ENCODE measurements at regions not wholly inside any gene's neighbourhood (a gene's known extent, or its start where the extent isn't known, plus 50 kb on each side); places are given as distances from the start of the nearest gene placed in this dataset.

- no peak for TF ChIP-seq CTCF (IDR thresholded peaks at IDR 0.05; ENCODE audit: borderline replicate concordance, insufficient read depth, low read depth, low read length)
These were observed 121.2 kb upstream of the USP9X start for GRCh38 chrX:40964008-40964407.

GRCh38 chrX:40964633-40965586, 120.3 kb upstream of the USP9X start:
- TF ChIP-seq CTCF (IDR thresholded peaks at IDR 0.05; ENCODE audit: borderline replicate concordance, insufficient read depth, low read depth, low read length): no peak
- H3K4me3 ChIP-seq (ENCODE audit: low read depth, low read length): no peak overlapping the region

More at GRCh38 chrX:40964008-40964407, 121.2 kb upstream of the USP9X start:
- no peak overlapping the region for H3K4me3 ChIP-seq (ENCODE audit: low read depth, low read length)

- no peak overlapping the region for H3K4me3 ChIP-seq (ENCODE audit: low read depth, low read length)
- TF ChIP-seq CTCF (IDR thresholded peaks at IDR 0.05; ENCODE audit: borderline replicate concordance, insufficient read depth, low read depth, low read length): no peak
These were observed 118.9 kb upstream of the USP9X start for GRCh38 chrX:40966213-40966820.

GRCh38 chrX:40968180-40968579, 117.1 kb upstream of the USP9X start:
- no peak overlapping the region for H3K4me3 ChIP-seq (ENCODE audit: low read depth, low read length)
- TF ChIP-seq CTCF (IDR thresholded peaks at IDR 0.05; ENCODE audit: borderline replicate concordance, insufficient read depth, low read depth, low read length): no peak

DNA sequence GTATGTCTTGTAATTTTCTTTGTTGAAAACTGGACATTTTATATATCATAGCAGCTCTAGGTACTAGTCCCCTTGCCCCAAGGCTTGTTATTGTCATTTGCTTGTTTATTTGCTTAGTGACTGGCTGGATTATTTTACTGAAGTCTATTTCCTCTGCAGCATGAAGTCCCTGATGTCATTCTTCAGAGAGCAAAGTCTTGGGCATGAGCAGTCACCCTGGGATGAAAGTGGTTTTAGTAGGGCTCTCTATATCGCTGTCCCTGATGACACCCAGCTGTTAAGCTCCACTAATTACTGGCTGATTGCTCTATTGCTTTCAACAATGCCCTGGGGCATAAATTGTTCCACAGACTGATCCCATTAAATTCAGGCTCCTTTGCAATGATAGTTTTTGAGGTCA, 113.5 kb upstream of the USP9X start:
- no peak for TF ChIP-seq CTCF (IDR thresholded peaks at IDR 0.05; ENCODE audit: borderline replicate concordance, insufficient read depth, low read depth, low read length)
- no peak overlapping the region for H3K4me3 ChIP-seq (ENCODE audit: low read depth, low read length)

DNA sequence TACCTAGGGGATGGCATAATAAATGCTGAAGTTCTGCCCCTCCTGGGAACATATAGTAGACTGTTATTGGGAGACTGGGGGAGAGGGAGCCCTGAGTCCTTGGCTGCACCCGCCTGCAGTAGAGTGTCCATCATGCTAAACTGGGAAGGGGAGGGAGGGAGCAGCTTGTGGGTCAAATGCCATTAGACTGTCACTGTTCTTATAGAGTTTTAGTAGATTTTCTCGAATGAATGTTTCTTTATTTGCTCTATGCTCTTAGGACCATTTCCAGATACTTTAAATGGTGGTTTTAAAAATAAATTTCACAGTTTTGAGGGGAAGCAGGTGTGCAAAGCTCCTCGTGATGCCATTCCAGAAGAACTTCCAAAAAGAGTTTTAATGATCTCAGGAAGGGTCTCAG, 111.6 kb upstream of the USP9X start:
- no peak overlapping the region for H3K4me3 ChIP-seq (ENCODE audit: low read depth, low read length)
- TF ChIP-seq CTCF (IDR thresholded peaks at IDR 0.05; ENCODE audit: borderline replicate concordance, insufficient read depth, low read depth, low read length): no peak

All from GM12875 (cell line).